Epithelial cell of esophagus (primary cell): ENCODE measurements at regions not wholly inside any gene's neighbourhood (a gene's known extent, or its start where the extent isn't known, plus 50 kb on each side); places are given as distances from the start of the nearest gene placed in this dataset.

Experiments used
- DNase-seq: peaks from one replicate; pipeline ENCODE4 v3.0.0; 2010; ENCODE audit warnings: low read depth
- H3K4me3 ChIP-seq: 2 replicates; pipeline ENCODE4 v1.5.1; 2011; ENCODE audit warnings: mild to moderate bottlenecking, low read length, control low read depth
- TF ChIP-seq, protein P1 (sequence below): IDR thresholded peaks from 2 replicates; pipeline ENCODE4 v1.5.1; 2011; ENCODE audit warnings: low read depth, mild to moderate bottlenecking, low read length, control low read depth, inconsistent platforms; ENCODE audit not compliant: insufficient read depth; ENCODE audit errors: missing control alignments

DNA sequence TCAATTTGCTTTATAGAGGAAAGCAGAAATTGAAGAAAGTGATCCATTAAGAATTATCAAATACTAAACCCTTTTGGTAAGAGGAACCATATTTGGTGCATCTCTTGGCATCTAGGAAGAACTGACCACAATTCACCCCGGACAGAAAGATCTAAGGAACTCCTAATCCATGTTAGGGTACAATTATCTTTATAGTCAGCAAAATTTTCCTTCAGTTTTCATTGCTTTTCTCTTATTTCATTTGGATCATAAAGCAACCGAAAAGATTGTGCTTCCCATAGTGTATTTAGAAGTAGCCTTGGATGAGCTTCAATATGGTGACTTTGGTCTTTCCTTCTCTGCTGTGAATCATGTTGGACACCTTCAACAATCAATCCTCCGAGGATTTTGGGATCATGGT lies 50.1 kb upstream of the IGFBP5 start:
- TF ChIP-seq, protein P1, sequence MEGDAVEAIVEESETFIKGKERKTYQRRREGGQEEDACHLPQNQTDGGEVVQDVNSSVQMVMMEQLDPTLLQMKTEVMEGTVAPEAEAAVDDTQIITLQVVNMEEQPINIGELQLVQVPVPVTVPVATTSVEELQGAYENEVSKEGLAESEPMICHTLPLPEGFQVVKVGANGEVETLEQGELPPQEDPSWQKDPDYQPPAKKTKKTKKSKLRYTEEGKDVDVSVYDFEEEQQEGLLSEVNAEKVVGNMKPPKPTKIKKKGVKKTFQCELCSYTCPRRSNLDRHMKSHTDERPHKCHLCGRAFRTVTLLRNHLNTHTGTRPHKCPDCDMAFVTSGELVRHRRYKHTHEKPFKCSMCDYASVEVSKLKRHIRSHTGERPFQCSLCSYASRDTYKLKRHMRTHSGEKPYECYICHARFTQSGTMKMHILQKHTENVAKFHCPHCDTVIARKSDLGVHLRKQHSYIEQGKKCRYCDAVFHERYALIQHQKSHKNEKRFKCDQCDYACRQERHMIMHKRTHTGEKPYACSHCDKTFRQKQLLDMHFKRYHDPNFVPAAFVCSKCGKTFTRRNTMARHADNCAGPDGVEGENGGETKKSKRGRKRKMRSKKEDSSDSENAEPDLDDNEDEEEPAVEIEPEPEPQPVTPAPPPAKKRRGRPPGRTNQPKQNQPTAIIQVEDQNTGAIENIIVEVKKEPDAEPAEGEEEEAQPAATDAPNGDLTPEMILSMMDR: no peak
- H3K4me3 ChIP-seq: no peak overlapping the region
- DNase-seq: no peak
